Activated naive CD8-positive, alpha-beta T cell (primary cell): ENCODE measurements at regions not wholly inside any gene's neighbourhood (a gene's known extent, or its start where the extent isn't known, plus 50 kb on each side); places are given as distances from the start of the nearest gene placed in this dataset.

Source experiments
- H3K27ac Mint-ChIP-seq: one replicate; pipeline ENCODE4 v1.8.0; 2021; ENCODE audit warnings: mixed read lengths
- H3K27me3 Mint-ChIP-seq: one replicate; pipeline ENCODE4 v1.8.0; 2021; ENCODE audit warnings: mixed read lengths
- H3K36me3 Mint-ChIP-seq: one replicate; pipeline ENCODE4 v1.8.0; 2021; ENCODE audit warnings: mixed read lengths
- H3K4me1 Mint-ChIP-seq: one replicate; pipeline ENCODE4 v1.8.0; 2021; ENCODE audit warnings: low read depth, mixed read lengths
- H3K4me3 Mint-ChIP-seq: one replicate; pipeline ENCODE4 v1.8.0; 2021; ENCODE audit warnings: mild to moderate bottlenecking, mixed read lengths
- H3K9me3 Mint-ChIP-seq: one replicate; pipeline ENCODE4 v1.8.0; 2021; ENCODE audit warnings: low read depth, mixed read lengths

DNA sequence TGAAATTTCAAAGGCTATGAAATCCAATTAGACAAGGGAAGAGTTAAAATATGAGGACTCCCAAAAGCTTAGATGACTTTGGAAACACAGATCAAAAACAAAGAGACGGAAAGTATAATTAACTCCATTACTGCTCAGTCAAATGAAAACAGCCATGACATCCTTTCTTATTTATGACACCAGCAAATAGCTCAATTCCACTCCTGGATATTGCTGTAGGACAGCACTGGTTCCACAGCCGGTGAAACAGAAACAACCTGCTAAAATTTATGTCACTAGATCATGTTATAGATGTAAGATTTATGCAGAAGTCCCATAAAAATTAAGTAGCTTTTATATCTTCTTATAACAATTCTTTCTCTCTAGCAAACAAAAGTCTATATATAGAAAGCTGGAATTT lies 65.6 kb upstream of the RRP15 start:
- H3K27ac Mint-ChIP-seq: no peak overlapping the region
- no peak overlapping the region for H3K4me3 Mint-ChIP-seq
- H3K36me3 Mint-ChIP-seq: no peaks in the 10 kb centered on the region
- H3K9me3 Mint-ChIP-seq: no peaks in the 10 kb centered on the region
- H3K4me1 Mint-ChIP-seq: no peaks in the 10 kb centered on the region
- H3K27me3 Mint-ChIP-seq: peaks cover 11% of the 10 kb centered on the region

DNA sequence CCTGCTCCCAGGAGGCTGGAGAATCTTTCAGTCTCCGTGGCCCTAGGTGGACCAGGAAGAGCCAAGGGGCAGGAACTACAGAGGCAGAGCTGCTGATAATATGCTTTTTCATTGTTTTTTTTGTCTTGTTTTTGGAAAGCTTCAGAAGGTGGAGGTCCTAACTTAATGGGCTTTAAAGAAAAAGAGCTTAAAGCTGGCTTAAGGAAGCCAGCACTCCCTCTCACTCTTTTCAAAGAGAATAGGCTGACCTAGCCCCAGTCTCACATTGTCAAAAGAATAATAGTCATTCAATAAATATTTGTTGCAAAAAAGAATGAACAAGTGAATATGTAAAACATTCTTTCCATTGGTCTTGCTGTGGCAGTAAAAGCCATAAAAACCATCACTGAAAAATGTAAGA lies 61.0 kb upstream of the RRP15 start:
- H3K9me3 Mint-ChIP-seq: no peaks in the 10 kb centered on the region
- no peaks in the 10 kb centered on the region for H3K4me1 Mint-ChIP-seq
- peaks cover 6% of the 10 kb centered on the region for H3K27me3 Mint-ChIP-seq
- H3K27ac Mint-ChIP-seq: no peak overlapping the region
- H3K4me3 Mint-ChIP-seq: no peak overlapping the region
- no peaks in the 10 kb centered on the region for H3K36me3 Mint-ChIP-seq

DNA sequence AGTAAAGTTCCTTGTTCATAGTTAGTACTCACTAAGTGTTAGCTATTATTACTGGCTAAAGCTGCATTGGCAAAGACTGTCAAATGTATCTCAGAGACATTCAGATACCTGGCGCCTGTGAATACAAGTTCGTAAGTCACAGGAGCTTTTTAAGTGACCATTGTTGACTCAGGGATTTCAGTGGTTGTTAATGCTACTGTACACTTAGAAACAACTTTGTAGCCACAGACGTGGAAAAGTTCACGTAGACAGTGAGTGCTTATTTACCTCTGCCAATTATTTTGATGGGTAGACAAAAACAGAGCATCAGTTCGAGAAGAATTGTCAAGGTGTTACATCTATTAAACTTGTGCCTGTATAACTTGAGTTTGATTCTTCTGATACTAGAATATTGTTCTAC lies 59.1 kb upstream of the RRP15 start:
- Mint-ChIP-seq H3K27me3 (peaks cover 4% of the 10 kb centered on the region), H3K4me3 (no peak overlapping the region), H3K36me3 (no peaks in the 10 kb centered on the region), H3K9me3 (no peaks in the 10 kb centered on the region), H3K27ac (no peak overlapping the region), H3K4me1 (no peaks in the 10 kb centered on the region)
